ENCODE measurements at regions not wholly inside any gene's neighbourhood (a gene's known extent, or its start where the extent isn't known, plus 50 kb on each side); places are given as distances from the start of the nearest gene placed in this dataset.
A peak's percentile ranks its signal among the peaks of the same experiment; 100 is the strongest.

- DNase-seq (ENCODE audit: low read depth, low spot score): peak; percentile 25
These were observed 469.5 kb downstream of the MATN1 start for GRCh38 chr1:30253807-30254440.

- no peak for DNase-seq (ENCODE audit: low read depth, low spot score)
These were observed 470.0 kb downstream of the MATN1 start for GRCh38 chr1:30253361-30253760.

- DNase-seq (ENCODE audit: low read depth, low spot score): no peak
These were observed 472.2 kb downstream of the MATN1 start for GRCh38 chr1:30250984-30251850.

GRCh38 chr1:30250338-30250983 lies 472.9 kb downstream of the MATN1 start:
- DNase-seq (ENCODE audit: low read depth, low spot score): no peak

GRCh38 chr1:30249446-30250337 lies 473.7 kb downstream of the MATN1 start:
- DNase-seq (ENCODE audit: low read depth, low spot score): no peak

DNA sequence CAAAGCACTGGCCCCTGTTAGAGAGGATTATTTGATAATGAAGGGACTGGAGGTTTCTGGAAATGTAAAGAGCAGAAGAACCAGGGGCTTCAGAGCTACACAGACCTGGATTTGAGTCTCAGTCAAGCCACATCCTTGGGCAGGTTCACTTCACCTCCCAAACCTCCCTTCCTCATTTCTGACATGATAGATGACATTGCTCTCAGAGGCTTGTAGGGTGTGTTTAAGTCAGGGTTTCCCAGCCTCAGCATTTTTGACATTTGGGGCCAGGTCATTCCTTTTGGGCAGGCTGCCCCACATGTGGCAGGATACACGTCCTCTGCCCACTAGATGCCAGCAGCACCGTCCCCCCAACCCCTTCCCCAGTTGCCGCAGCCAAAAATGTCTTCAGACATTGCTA lies 474.6 kb downstream of the MATN1 start:
- DNase-seq (ENCODE audit: low read depth, low spot score): no peak

GRCh38 chr1:30248373-30248772 lies 475.0 kb downstream of the MATN1 start:
- no peak for DNase-seq (ENCODE audit: low read depth, low spot score)

DNA sequence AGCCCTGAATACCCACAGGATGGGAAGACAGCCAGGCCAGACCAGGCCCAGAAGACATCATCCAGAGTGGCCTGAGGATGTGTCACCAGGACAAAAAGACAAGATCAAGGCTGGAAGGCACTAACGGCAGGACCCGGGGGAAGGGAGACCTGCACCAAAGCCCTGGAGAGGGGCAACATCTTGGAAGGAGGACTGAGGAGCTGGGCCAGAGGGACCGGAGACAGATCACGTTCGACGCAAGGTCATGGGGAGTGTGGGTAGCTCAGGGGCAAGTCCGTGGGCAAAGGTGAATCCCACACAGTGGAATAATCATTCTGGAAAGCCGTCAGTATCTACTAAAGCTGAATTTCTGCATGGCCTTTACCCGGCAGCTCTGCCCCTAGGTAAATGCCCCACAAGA lies 478.6 kb downstream of the MATN1 start:
- DNase-seq (ENCODE audit: low read depth, low spot score): no peak

- DNase-seq (ENCODE audit: low read depth, low spot score): no peak
These were observed 480.5 kb downstream of the MATN1 start for GRCh38 chr1:30242722-30243457.

GRCh38 chr1:30242168-30242567 lies 481.2 kb downstream of the MATN1 start:
- no peak for DNase-seq (ENCODE audit: low read depth, low spot score)

DNA sequence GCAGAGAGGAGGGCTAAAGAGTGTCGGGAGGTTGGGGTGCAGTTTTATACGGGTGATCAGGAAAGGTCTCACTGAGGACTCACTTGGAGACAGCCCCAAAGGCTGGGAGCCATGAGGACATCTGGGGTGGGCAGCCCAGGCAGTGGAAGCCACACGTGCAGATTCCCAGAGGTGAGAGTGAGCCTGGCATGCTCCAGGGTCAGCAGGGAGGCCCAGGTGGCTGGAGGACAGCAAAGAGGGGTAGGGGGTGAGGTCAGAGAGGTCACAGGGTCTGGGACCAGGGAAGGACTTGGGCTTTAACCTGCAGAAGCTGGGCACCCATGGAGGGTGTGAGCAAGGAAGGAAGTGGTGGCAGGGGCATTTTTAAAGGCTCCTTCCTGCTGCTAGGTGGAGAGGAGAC lies 481.7 kb downstream of the MATN1 start:
- no peak for DNase-seq (ENCODE audit: low read depth, low spot score)

GRCh38 chr1:30234091-30234490 lies 489.3 kb downstream of the MATN1 start:
- no peak for DNase-seq (ENCODE audit: low read depth, low spot score)

DNA sequence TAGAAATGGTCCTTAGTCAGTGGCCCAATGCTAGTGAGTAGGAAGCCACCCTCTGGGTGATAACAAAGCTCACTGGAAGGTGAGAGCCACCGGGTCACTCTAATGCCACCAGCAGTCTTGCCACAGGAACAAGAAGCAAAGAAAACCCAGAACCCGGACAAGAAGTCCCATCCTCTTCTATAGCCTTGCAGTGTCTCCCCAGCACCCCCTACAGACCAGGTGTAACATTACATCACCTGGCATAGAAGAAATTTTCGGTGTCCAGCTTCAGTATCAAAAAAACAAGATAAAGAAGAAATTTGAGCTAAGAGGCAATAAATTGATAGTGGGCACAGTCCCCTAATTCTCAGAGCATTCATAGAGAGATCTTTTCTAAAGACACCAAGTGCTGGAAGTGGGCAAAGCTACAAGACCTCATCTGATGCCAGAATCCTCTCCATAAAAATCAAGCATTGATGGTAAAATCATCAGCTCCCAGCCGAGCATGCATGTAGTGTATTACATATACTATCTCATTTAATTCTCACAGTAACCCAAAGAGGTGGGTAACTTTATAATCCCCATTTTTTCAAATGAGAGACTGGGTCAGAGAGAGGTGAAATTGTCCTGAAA lies 491.0 kb downstream of the MATN1 start:
- DNase-seq (ENCODE audit: low read depth, low spot score): peak; percentile 12

- no peak for DNase-seq (ENCODE audit: low read depth, low spot score)
These were observed 493.4 kb downstream of the MATN1 start for GRCh38 chr1:30229960-30230359.

GRCh38 chr1:30229557-30229956 lies 493.8 kb downstream of the MATN1 start:
- no peak for DNase-seq (ENCODE audit: low read depth, low spot score)

GRCh38 chr1:30226648-30227047 lies 496.7 kb downstream of the MATN1 start:
- DNase-seq (ENCODE audit: low read depth, low spot score): no peak

GRCh38 chr1:30225357-30225756 lies 498.0 kb downstream of the MATN1 start:
- no peak for DNase-seq (ENCODE audit: low read depth, low spot score)

DNA sequence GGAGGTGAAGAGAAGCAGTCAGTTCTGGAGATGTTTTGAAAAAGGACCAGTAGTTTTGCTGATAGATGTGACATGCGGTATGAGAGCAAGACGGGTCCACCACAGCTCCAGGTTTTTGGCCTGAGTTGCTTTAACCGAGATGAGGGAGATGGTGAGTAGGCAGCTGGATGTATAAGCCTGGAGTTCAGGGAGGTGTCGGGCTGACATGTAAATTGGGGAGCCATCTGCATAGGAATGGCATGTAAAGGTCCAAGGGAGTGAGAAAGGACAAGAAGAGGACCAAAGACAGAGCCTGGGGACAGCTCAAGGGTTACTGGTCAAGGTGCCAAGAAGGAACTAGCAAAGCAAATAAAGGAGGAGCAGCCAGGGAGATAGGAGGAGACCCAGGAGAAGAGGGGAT lies 503.7 kb downstream of the MATN1 start:
- DNase-seq (ENCODE audit: low read depth, low spot score): no peak

GRCh38 chr1:30218438-30218837 lies 504.9 kb downstream of the MATN1 start:
- no peak for DNase-seq (ENCODE audit: low read depth, low spot score)

DNA sequence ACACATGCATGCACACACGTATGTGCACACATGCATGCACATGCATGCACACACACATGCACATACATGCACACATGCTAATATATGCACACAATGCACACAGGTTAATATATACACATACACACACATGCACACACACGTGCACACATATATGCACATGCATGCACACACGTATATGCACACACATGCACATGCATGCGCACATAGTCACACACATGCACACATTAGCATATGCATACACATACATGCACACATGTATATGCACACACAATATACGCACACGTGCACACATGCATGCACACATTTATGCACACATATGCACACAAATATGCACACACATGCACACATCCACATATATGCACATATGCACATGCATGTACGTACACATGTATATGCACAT lies 506.8 kb downstream of the MATN1 start:
- no peak for DNase-seq (ENCODE audit: low read depth, low spot score)

- no peak for DNase-seq (ENCODE audit: low read depth, low spot score)
These were observed 509.4 kb downstream of the MATN1 start for GRCh38 chr1:30213936-30214335.

Data from iPS DF 19.7 (cell line).